H9 (cell line): ENCODE measurements at regions not wholly inside any gene's neighbourhood (a gene's known extent, or its start where the extent isn't known, plus 50 kb on each side); places are given as distances from the start of the nearest gene placed in this dataset.

Experiments
- DNase-seq: peaks from one replicate; pipeline ENCODE4 v3.0.0-alpha.2; 2017
- H2AFZ ChIP-seq: one replicate; pipeline ENCODE4 v1.6.1; 2013; ENCODE audit warnings: mild to moderate bottlenecking, low read length, control low read depth, moderate library complexity
- H2AK5ac ChIP-seq: 2 replicates; pipeline ENCODE4 v1.6.1; 2013; ENCODE audit warnings: low read length, control low read depth, mixed read lengths; ENCODE audit not compliant: insufficient read length
- H2BK120ac ChIP-seq: one replicate; pipeline ENCODE4 v1.6.1; 2013; ENCODE audit warnings: low read depth, mild to moderate bottlenecking, low read length, control low read depth, inconsistent platforms; ENCODE audit not compliant: poor library complexity, severe bottlenecking
- H2BK12ac ChIP-seq: 2 replicates; pipeline ENCODE4 v1.6.1; 2013; ENCODE audit warnings: low read length, control low read depth, mixed read lengths, low read depth; ENCODE audit not compliant: insufficient read length
- H2BK15ac ChIP-seq: 2 replicates; pipeline ENCODE4 v1.6.1; 2013; ENCODE audit warnings: low read depth, low read length, control low read depth
- H2BK20ac ChIP-seq: one replicate; pipeline ENCODE4 v1.6.1; 2013; ENCODE audit warnings: low read depth, mild to moderate bottlenecking, low read length, control low read depth, inconsistent platforms; ENCODE audit not compliant: poor library complexity, severe bottlenecking
- H2BK5ac ChIP-seq: 2 replicates; pipeline ENCODE4 v1.6.1; 2013; ENCODE audit warnings: low read length, control low read depth, mixed read lengths; ENCODE audit not compliant: insufficient read length
- H3K14ac ChIP-seq: 2 replicates; pipeline ENCODE4 v1.6.1; 2013; ENCODE audit warnings: low read length, control low read depth; ENCODE audit not compliant: insufficient read depth
- H3K18ac ChIP-seq: 2 replicates; pipeline ENCODE4 v1.6.1; 2013; ENCODE audit warnings: low read depth, mild to moderate bottlenecking, mixed read lengths, low read length, control low read depth; ENCODE audit not compliant: insufficient read length
- H3K23ac ChIP-seq: 2 replicates; pipeline ENCODE4 v1.6.1; 2013; ENCODE audit warnings: low read length, control low read depth, mixed read lengths, low read depth; ENCODE audit not compliant: insufficient read length
- H3K23me2 ChIP-seq: 2 replicates; pipeline ENCODE4 v1.6.1; 2013; ENCODE audit warnings: low read depth, mild to moderate bottlenecking, mixed read lengths, low read length, control low read depth; ENCODE audit not compliant: insufficient read length, poor library complexity, severe bottlenecking
- H3K27ac ChIP-seq: 2 replicates; pipeline ENCODE4 v1.5.1; 2013; ENCODE audit warnings: low read length, control low read depth, mixed read lengths, low read depth; ENCODE audit not compliant: insufficient read length
- H3K27me3 ChIP-seq: 2 replicates; pipeline ENCODE4 v1.6.1; 2013; ENCODE audit warnings: low read length, control low read depth, inconsistent platforms; ENCODE audit not compliant: insufficient read depth
- H3K4ac ChIP-seq: 2 replicates; pipeline ENCODE4 v1.6.1; 2013; ENCODE audit warnings: low read depth, mild to moderate bottlenecking, control low read depth, inconsistent platforms, low read length, moderate library complexity
- H3K4me1 ChIP-seq: 2 replicates; pipeline ENCODE4 v1.6.1; 2013; ENCODE audit warnings: low read length, control low read depth, inconsistent platforms; ENCODE audit not compliant: insufficient read depth
- H3K4me2 ChIP-seq: 2 replicates; pipeline ENCODE4 v1.6.1; 2013; ENCODE audit warnings: low read length, control low read depth, mixed read lengths; ENCODE audit not compliant: insufficient read length, insufficient read depth
- H3K56ac ChIP-seq: 2 replicates; pipeline ENCODE4 v1.6.1; 2013; ENCODE audit warnings: low read depth, mild to moderate bottlenecking, mixed read lengths, low read length, control low read depth; ENCODE audit not compliant: insufficient read length
- H3K79me1 ChIP-seq: 2 replicates; pipeline ENCODE4 v1.6.1; 2013; ENCODE audit warnings: low read depth, mild to moderate bottlenecking, moderate library complexity, low read length, control low read depth, inconsistent platforms; ENCODE audit not compliant: insufficient read depth, poor library complexity, severe bottlenecking
- H3K79me2 ChIP-seq: 2 replicates; pipeline ENCODE4 v1.6.1; 2013; ENCODE audit warnings: low read length, control low read depth, inconsistent platforms; ENCODE audit not compliant: insufficient read depth
- H3K9ac ChIP-seq: 2 replicates; pipeline ENCODE4 v1.6.1; 2013; ENCODE audit warnings: low read length, control low read depth, mixed read lengths; ENCODE audit not compliant: insufficient read length; ENCODE audit errors: extremely low read depth
- H3K9me3 ChIP-seq: one replicate; pipeline ENCODE4 v1.6.1; 2013; ENCODE audit warnings: low read depth, low read length, inconsistent platforms; ENCODE audit not compliant: control insufficient read depth
- H3T11ph ChIP-seq: one replicate; pipeline ENCODE4 v1.6.1; 2013; ENCODE audit warnings: mild to moderate bottlenecking, low read length, control low read depth, inconsistent platforms
- H4K20me1 ChIP-seq: one replicate; pipeline ENCODE4 v1.6.1; 2013; ENCODE audit not compliant: control insufficient read depth, insufficient read length, insufficient read depth
- H4K5ac ChIP-seq: 2 replicates; pipeline ENCODE4 v1.6.1; 2013; ENCODE audit warnings: low read depth, mild to moderate bottlenecking, mixed read lengths, low read length, control low read depth; ENCODE audit not compliant: insufficient read length
- H4K8ac ChIP-seq: replicated peaks from 2 replicates; pipeline ENCODE4 v1.6.1; 2013; ENCODE audit warnings: low read length, control low read depth, mixed read lengths, low read depth; ENCODE audit not compliant: insufficient read length
- H4K91ac ChIP-seq: 2 replicates; pipeline ENCODE4 v1.6.1; 2013; ENCODE audit warnings: low read depth, mild to moderate bottlenecking, moderate library complexity, mixed read lengths, low read length, control low read depth; ENCODE audit not compliant: insufficient read length
- H3K27ac Mint-ChIP-seq, 3 experiments: 2 replicates in 2 of 3; 3 replicates in 1 of 3; pipeline ENCODE4 v1.8.0; 2020 to 2021; ENCODE audit warnings: mixed read lengths in 3 of 3, mild to moderate bottlenecking in 1 of 3, moderate library complexity in 1 of 3
- H3K27me3 Mint-ChIP-seq: 2 replicates; pipeline ENCODE4 v1.8.0; 2021; ENCODE audit warnings: low read depth, mild to moderate bottlenecking, moderate library complexity, mixed read lengths
- H3K36me3 Mint-ChIP-seq, 3 experiments: 2 replicates in 2 of 3; 3 replicates in 1 of 3; pipeline ENCODE4 v1.8.0; 2020 to 2021; ENCODE audit warnings: low read depth in 3 of 3, mixed read lengths in 3 of 3; ENCODE audit not compliant: insufficient read depth in 1 of 3
- H3K4me1 Mint-ChIP-seq, 2 experiments: 2 replicates each; pipeline ENCODE4 v1.8.0; 2020; ENCODE audit warnings: mixed read lengths in 2 of 2
- H3K4me3 Mint-ChIP-seq, 2 experiments: 2 replicates in 1 of 2; 3 replicates in 1 of 2; pipeline ENCODE4 v1.8.0; 2020 to 2021; ENCODE audit warnings: mild to moderate bottlenecking in 2 of 2, mixed read lengths in 2 of 2, moderate library complexity in 1 of 2
- H3K9me3 Mint-ChIP-seq, 2 experiments: 2 replicates in 1 of 2; 3 replicates in 1 of 2; pipeline ENCODE4 v1.8.0; 2020; ENCODE audit warnings: mild to moderate bottlenecking in 2 of 2, mixed read lengths in 2 of 2, moderate library complexity in 1 of 2
- WGBS: extraction: QIAGEN DNeasy Blood & Tissue Kit; methylation state at CpG from one replicate; pipeline ENCODE4 v1.1.7; 2013; ENCODE audit warnings: missing lambda C conversion rate, low lambda C conversion rate, mixed read lengths; ENCODE audit not compliant: insufficient read length; ENCODE audit errors: extremely low coverage; 5-methylcytosine and 5-hydroxymethylcytosine counted together
- TF ChIP-seq, protein P1 (sequence below): fragments of 200-600 bp; sonication (generic); conservative IDR thresholded peaks from 3 replicates; pipeline ENCODE4 v1.8.0; 2021; ENCODE audit warnings: antibody characterized with exemption, mild to moderate bottlenecking

DNA sequence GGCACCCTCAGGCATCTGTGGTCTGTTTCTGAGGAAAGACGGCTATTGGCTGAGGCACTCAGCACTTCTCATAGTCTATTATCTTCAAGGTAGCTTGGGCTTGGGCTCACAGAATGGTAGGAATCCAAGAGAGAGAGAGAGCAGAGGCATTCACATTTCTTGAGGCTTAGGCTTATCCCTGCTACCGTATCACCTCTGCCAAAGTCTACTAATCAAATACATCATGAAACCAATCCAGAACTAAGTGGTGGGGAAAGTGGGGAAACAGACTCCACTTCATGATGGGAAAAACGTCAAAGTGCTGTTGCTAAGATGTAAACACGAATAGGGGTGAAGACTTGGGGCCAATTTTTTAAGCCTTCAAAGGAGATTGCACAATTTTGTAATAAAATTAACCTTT is 271.1 kb upstream of the SEMA3D start:
- no peaks in the 10 kb centered on the region for H3K79me2 ChIP-seq
- H3K4ac ChIP-seq, result no peak overlapping the region
- H3K4me1 ChIP-seq, result no peaks in the 10 kb centered on the region
- no peak overlapping the region for H2AK5ac ChIP-seq
- Mint-ChIP-seq H3K4me1 (no peaks in the 10 kb centered on the region), H3K27me3 (no peaks in the 10 kb centered on the region), H3K36me3 (no peaks in the 10 kb centered on the region), H3K27ac (no peak overlapping the region), H3K4me3 (no peak overlapping the region), H3K9me3 (no peaks in the 10 kb centered on the region)
- H2BK5ac ChIP-seq, result no peak overlapping the region
- no peak overlapping the region for H3T11ph ChIP-seq
- H3K27me3 ChIP-seq, result no peaks in the 10 kb centered on the region
- H4K20me1 ChIP-seq, result no peaks in the 10 kb centered on the region
- H2AFZ ChIP-seq, result no peak overlapping the region
- H3K9ac ChIP-seq, result no peak overlapping the region
- H4K8ac ChIP-seq, result no peak overlapping the region
- no peaks in the 10 kb centered on the region for H3K79me1 ChIP-seq
- no peak overlapping the region for H3K56ac ChIP-seq
- TF ChIP-seq, protein P1, sequence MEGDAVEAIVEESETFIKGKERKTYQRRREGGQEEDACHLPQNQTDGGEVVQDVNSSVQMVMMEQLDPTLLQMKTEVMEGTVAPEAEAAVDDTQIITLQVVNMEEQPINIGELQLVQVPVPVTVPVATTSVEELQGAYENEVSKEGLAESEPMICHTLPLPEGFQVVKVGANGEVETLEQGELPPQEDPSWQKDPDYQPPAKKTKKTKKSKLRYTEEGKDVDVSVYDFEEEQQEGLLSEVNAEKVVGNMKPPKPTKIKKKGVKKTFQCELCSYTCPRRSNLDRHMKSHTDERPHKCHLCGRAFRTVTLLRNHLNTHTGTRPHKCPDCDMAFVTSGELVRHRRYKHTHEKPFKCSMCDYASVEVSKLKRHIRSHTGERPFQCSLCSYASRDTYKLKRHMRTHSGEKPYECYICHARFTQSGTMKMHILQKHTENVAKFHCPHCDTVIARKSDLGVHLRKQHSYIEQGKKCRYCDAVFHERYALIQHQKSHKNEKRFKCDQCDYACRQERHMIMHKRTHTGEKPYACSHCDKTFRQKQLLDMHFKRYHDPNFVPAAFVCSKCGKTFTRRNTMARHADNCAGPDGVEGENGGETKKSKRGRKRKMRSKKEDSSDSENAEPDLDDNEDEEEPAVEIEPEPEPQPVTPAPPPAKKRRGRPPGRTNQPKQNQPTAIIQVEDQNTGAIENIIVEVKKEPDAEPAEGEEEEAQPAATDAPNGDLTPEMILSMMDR, result no peak
- no peaks in the 10 kb centered on the region for H3K23me2 ChIP-seq
- H4K91ac ChIP-seq, result no peak overlapping the region
- no peak overlapping the region for H3K4me2 ChIP-seq
- DNase-seq, result no peak
- H3K14ac ChIP-seq, result no peak overlapping the region
- no peak overlapping the region for H2BK20ac ChIP-seq
- no peak overlapping the region for H2BK12ac ChIP-seq
- H3K9me3 ChIP-seq, result no peaks in the 10 kb centered on the region
- no peak overlapping the region for H3K23ac ChIP-seq
- H4K5ac ChIP-seq, result no peak overlapping the region
- no peak overlapping the region for H3K27ac ChIP-seq
- H3K18ac ChIP-seq, result no peak overlapping the region
- no peak overlapping the region for H2BK15ac ChIP-seq
- H2BK120ac ChIP-seq, result no peak overlapping the region
- no CpG with 5 or more reads among the region's 4 CpGs for WGBS
